Sigmoid colon (tissue), 4 donors: ENCODE measurements at regions not wholly inside any gene's neighbourhood (a gene's known extent, or its start where the extent isn't known, plus 50 kb on each side); places are given as distances from the start of the nearest gene placed in this dataset.

Experiments used
- CTCF ChIP-seq, 4 experiments: fragments of 450-650 bp in 3 of 4; fragments of 200-600 bp in 1 of 4; IDR thresholded peaks; one replicate each; pipeline ENCODE4 v1.5.1; 2016 to 2019; ENCODE audit warnings: antibody characterized with exemption in 4 of 4, mild to moderate bottlenecking in 3 of 4, moderate library complexity in 2 of 4
- EP300 ChIP-seq, 4 donors: sonication (generic); formaldehyde crosslinking; IDR thresholded peaks; one replicate each; pipeline ENCODE4 v1.6.1; 2017; ENCODE audit warnings: antibody characterized with exemption in 4 of 4
- POLR2A ChIP-seq, 2 donors: fragments of 450-650 bp; IDR thresholded peaks; one replicate each; pipeline ENCODE4 v1.6.1; 2016; ENCODE audit warnings: antibody characterized with exemption in 2 of 2, mild to moderate bottlenecking in 2 of 2, moderate library complexity in 2 of 2

- TF ChIP-seq CTCF (IDR thresholded peaks at IDR 0.05) (no peak), POLR2A (IDR thresholded peaks at IDR 0.05) (no peak), EP300 (IDR thresholded peaks at IDR 0.05) (no peak)
These were observed 1379.0 kb upstream of the MAP3K7 start for GRCh38 chr6:91965872-91966271.
